ENCODE measurements at regions not wholly inside any gene's neighbourhood (a gene's known extent, or its start where the extent isn't known, plus 50 kb on each side); places are given as distances from the start of the nearest gene placed in this dataset.

DNA sequence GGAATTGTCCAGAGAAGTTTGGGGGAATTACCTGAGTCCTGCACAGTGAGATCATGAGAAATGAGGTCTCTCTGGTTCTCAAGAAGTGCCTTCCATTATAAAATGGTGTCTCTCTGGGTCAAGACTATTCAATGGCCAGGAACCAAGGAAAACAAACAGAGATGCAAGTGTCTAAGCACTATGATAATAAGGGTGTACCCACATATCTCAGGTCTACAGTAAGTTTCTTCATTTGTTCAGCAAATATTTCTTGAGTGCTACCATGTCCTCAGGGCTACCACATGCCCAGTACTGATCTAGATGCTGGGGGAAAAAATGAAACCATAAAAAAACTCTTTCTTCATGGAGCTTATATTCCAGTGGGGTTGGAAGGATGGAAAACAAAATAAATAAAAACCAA lies 170.0 kb downstream of the ACKR3 start:
- TF ChIP-seq POLR2A (IDR thresholded peaks at IDR 0.05) = no peak
- TF ChIP-seq, protein P1, sequence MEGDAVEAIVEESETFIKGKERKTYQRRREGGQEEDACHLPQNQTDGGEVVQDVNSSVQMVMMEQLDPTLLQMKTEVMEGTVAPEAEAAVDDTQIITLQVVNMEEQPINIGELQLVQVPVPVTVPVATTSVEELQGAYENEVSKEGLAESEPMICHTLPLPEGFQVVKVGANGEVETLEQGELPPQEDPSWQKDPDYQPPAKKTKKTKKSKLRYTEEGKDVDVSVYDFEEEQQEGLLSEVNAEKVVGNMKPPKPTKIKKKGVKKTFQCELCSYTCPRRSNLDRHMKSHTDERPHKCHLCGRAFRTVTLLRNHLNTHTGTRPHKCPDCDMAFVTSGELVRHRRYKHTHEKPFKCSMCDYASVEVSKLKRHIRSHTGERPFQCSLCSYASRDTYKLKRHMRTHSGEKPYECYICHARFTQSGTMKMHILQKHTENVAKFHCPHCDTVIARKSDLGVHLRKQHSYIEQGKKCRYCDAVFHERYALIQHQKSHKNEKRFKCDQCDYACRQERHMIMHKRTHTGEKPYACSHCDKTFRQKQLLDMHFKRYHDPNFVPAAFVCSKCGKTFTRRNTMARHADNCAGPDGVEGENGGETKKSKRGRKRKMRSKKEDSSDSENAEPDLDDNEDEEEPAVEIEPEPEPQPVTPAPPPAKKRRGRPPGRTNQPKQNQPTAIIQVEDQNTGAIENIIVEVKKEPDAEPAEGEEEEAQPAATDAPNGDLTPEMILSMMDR (IDR thresholded peaks at IDR 0.05) = no peak
